ENCODE measurements at regions not wholly inside any gene's neighbourhood (a gene's known extent, or its start where the extent isn't known, plus 50 kb on each side); places are given as distances from the start of the nearest gene placed in this dataset.

GRCh38 chr6:41492261-41492891, 53.8 kb upstream of the FOXP4 start:
- no peaks in the 10 kb centered on the region for H3K36me3 Mint-ChIP-seq
- H3K4me3 Mint-ChIP-seq = no peak overlapping the region
- H3K4me1 Mint-ChIP-seq = no peaks in the 10 kb centered on the region
- peak overlapping the region in 1 of 10 donors; percentile 35 for H3K27ac Mint-ChIP-seq
- H3K9me3 Mint-ChIP-seq = no peaks in the 10 kb centered on the region
- DNase-seq = no peak
- no peak for ATAC-seq
- peaks cover 8 to 62% (median 21%) of the 10 kb centered on the region in 5 donors for H3K27me3 Mint-ChIP-seq
- POLR2A ChIA-PET = no interaction called here

DNA sequence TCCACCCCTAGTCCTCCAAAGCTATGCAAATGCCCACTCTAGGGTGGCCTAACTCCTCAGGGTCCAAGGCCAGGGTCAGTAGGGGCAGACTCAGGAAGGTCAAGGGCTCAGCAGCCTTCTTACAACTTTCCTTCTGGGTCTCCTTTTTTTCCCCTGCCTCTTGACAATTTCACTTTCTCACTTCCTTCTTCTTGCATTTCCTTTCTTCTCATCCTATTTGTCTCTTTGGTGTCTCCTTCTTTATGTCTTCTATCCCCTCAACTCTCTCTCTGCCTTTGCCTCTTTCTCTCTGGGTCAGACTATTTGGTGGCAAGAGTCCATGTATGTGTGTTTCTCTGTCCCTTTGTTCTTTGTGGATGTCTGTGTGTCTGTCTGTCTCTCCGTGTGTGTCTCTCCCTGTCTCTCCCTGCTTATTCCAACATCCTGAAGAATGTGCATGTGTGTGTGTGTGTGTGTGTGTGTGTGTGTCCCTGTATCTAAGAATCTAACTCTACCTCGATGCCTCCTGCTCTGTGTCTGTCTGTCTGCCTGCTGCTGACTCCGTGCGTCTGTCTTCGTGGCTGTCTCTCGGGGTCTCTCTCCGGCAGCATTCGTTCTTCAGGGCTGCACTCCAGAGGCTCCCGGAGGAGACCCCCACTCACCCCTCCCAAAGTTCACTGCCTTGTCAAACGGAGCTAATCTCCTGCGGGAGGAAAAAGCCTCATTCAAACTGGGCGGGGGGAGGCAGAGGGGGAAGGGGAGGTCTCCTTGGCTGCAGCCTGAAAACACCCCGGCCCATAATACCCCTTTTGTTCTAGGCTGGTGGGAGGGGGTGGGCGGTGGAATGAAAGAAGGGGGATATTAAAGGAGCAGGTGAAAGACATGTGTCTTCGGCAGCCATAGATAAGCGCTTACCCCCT, 51.7 kb upstream of the FOXP4 start:
- no peaks in the 10 kb centered on the region for H3K4me1 Mint-ChIP-seq
- no peak overlapping the region for H3K4me3 Mint-ChIP-seq
- H3K27me3 Mint-ChIP-seq = peaks cover 8 to 61% (median 35%) of the 10 kb centered on the region in 5 donors
- peak overlapping the region in 2 of 10 donors; percentile 13 to 41 for H3K27ac Mint-ChIP-seq
- ATAC-seq (no peak), DNase-seq (no peak)
- no peaks in the 10 kb centered on the region for H3K36me3 Mint-ChIP-seq
- POLR2A ChIA-PET = no interaction called here
- H3K9me3 Mint-ChIP-seq = no peaks in the 10 kb centered on the region

All from naive thymus-derived CD8-positive, alpha-beta T cell (primary cell).